Prostate gland (tissue), 2 donors: ENCODE measurements at regions not wholly inside any gene's neighbourhood (a gene's known extent, or its start where the extent isn't known, plus 50 kb on each side); places are given as distances from the start of the nearest gene placed in this dataset.

Experiments used
- DNase-seq: peaks from one replicate; pipeline ENCODE4 v3.0.0-alpha.2; 2019; ENCODE audit warnings: low spot score
- H3K27ac ChIP-seq, 2 donors: fragments of 200-600 bp; sonication (generic); 2 replicates each; pipeline ENCODE4 v1.5.1; 2017 to 2019
- H3K27me3 ChIP-seq: fragments of 200-600 bp; sonication (generic); replicated peaks from 2 replicates; pipeline ENCODE4 v1.5.1; 2019; ENCODE audit not compliant: insufficient read depth
- H3K36me3 ChIP-seq, 2 donors: fragments of 200-600 bp; sonication (generic); 1 replicate in 1 of 2; 2 replicates in 1 of 2; pipeline versions ENCODE4 v1.5.1 to v1.8.1; 2017 to 2019
- H3K4me1 ChIP-seq: fragments of 200-600 bp; sonication (generic); replicated peaks from 2 replicates; pipeline ENCODE4 v1.5.1; 2019
- H3K4me3 ChIP-seq, 2 donors: fragments of 200-600 bp; sonication (generic); 2 replicates each; pipeline ENCODE4 v1.5.1; 2017 to 2019
- H3K9me3 ChIP-seq: fragments of 200-600 bp; sonication (generic); 2 replicates; pipeline ENCODE4 v1.5.1; 2017
- CTCF ChIP-seq, 4 experiments: fragments of 200-600 bp in 2 of 4; fragments of 450-650 bp in 2 of 4; sonication (generic) in 2 of 4; IDR thresholded peaks; 1 replicate in 3 of 4; 2 replicates in 1 of 4; pipeline ENCODE4 v1.5.1; 2016 to 2019; ENCODE audit warnings: antibody characterized with exemption in 4 of 4, mild to moderate bottlenecking in 2 of 4, moderate library complexity in 2 of 4
- POLR2A ChIP-seq: fragments of 450-650 bp; IDR thresholded peaks from one replicate; pipeline ENCODE4 v1.6.1; 2016; ENCODE audit warnings: antibody characterized with exemption, mild to moderate bottlenecking
- POLR2AphosphoS5 ChIP-seq: sonication (generic); formaldehyde crosslinking; IDR thresholded peaks from one replicate; pipeline ENCODE4 v1.6.1; 2017; ENCODE audit warnings: antibody characterized with exemption
- WGBS: methylation state at CpG from one replicate; pipeline ENCODE4 v1.1.5; 2018; 5-methylcytosine and 5-hydroxymethylcytosine counted together
- intact Hi-C: fragments of 100-400 bp; cut with DNase I; formaldehyde crosslinking; loops from one replicate; pipeline ENCODE4 v1.14.2; 2022

- intact Hi-C loops = no loop called here
- Histone ChIP-seq H3K27me3 (peaks cover 5% of the 10 kb centered on the region), H3K9me3 (no peaks in the 10 kb centered on the region), H3K27ac (no peak overlapping the region), H3K4me3 (no peak overlapping the region), H3K4me1 (no peaks in the 10 kb centered on the region), H3K36me3 (no peaks in the 10 kb centered on the region)
- 30% methylated on average over 2 of the region's 2 CpGs for WGBS
- no peak for DNase-seq
- TF ChIP-seq POLR2AphosphoS5 = no peak
- TF ChIP-seq CTCF (IDR thresholded peaks at IDR 0.05) = no peak
Observed at GRCh38 chr1:38329644-38330043, 283.1 kb upstream of the POU3F1 start.

GRCh38 chr1:38328278-38329035, 281.9 kb upstream of the POU3F1 start:
- intact Hi-C loops = no loop called here
- no peaks in the 10 kb centered on the region for H3K27me3 ChIP-seq
- no peak for DNase-seq
- H3K9me3 ChIP-seq = no peaks in the 10 kb centered on the region
- 59% methylated on average over 10 of the region's 10 CpGs for WGBS
- H3K27ac ChIP-seq = no peak overlapping the region
- no peak overlapping the region for H3K4me3 ChIP-seq
- TF ChIP-seq POLR2A = no peak
- TF ChIP-seq POLR2AphosphoS5 = no peak
- no peak for TF ChIP-seq CTCF (IDR thresholded peaks at IDR 0.05)
- H3K4me1 ChIP-seq = no peaks in the 10 kb centered on the region
- H3K36me3 ChIP-seq = no peaks in the 10 kb centered on the region

GRCh38 chr1:38327559-38327973, 281.0 kb upstream of the POU3F1 start:
- no peak for TF ChIP-seq CTCF (IDR thresholded peaks at IDR 0.05)
- TF ChIP-seq POLR2AphosphoS5 = no peak
- TF ChIP-seq POLR2A = no peak

GRCh38 chr1:38326856-38327255, 280.3 kb upstream of the POU3F1 start:
- H3K4me3 ChIP-seq = no peak overlapping the region
- TF ChIP-seq CTCF (IDR thresholded peaks at IDR 0.05) (no peak), POLR2A (no peak), POLR2AphosphoS5 (no peak)
- 84% methylated on average over 9 of the region's 9 CpGs for WGBS
- no peak for DNase-seq
- no peaks in the 10 kb centered on the region for H3K27me3 ChIP-seq
- intact Hi-C loops = no loop called here
- H3K4me1 ChIP-seq = no peaks in the 10 kb centered on the region
- no peaks in the 10 kb centered on the region for H3K36me3 ChIP-seq
- H3K9me3 ChIP-seq = no peaks in the 10 kb centered on the region
- no peak overlapping the region for H3K27ac ChIP-seq

More at GRCh38 chr1:38327559-38327973, 281.0 kb upstream of the POU3F1 start:
- no peak for DNase-seq
- 39% methylated on average over 2 of the region's 2 CpGs for WGBS
- no peaks in the 10 kb centered on the region for H3K36me3 ChIP-seq
- intact Hi-C loops = no loop called here
- no peak overlapping the region for H3K4me3 ChIP-seq
- H3K27me3 ChIP-seq = no peaks in the 10 kb centered on the region
- H3K27ac ChIP-seq = no peak overlapping the region
- no peaks in the 10 kb centered on the region for H3K9me3 ChIP-seq
- H3K4me1 ChIP-seq = no peaks in the 10 kb centered on the region

GRCh38 chr1:38326135-38326534, 279.5 kb upstream of the POU3F1 start:
- WGBS = 36% methylated on average over 3 of the region's 3 CpGs
- Histone ChIP-seq H3K4me3 (no peak overlapping the region), H3K9me3 (no peaks in the 10 kb centered on the region), H3K36me3 (no peaks in the 10 kb centered on the region), H3K27me3 (no peaks in the 10 kb centered on the region), H3K4me1 (no peaks in the 10 kb centered on the region), H3K27ac (no peak overlapping the region)
- intact Hi-C loops = no loop called here
- TF ChIP-seq CTCF (IDR thresholded peaks at IDR 0.05) (no peak), POLR2AphosphoS5 (no peak), POLR2A (no peak)
- DNase-seq = no peak
